K562 (cell line): ENCODE measurements at regions not wholly inside any gene's neighbourhood (a gene's known extent, or its start where the extent isn't known, plus 50 kb on each side); places are given as distances from the start of the nearest gene placed in this dataset.

Experiments used
- ATAC-seq: fragments of 200-7000 bp; cut with Tn5 transposase; 3 replicates; pipeline ENCODE4 v1.9.1; 2020; ENCODE audit warnings: moderate library complexity
- BruUV-seq: library from RNA; stranded (reverse); fragments of 400-500 nt; replicated peaks from 2 replicates; lab custom pipeline; 2021; lab: Mats Ljungman, UMichigan
- CTCF ChIA-PET: fragments of 300-600 bp; formaldehyde crosslinking; extraction: SDS; loops from one replicate; lab custom pipeline; 2021; ENCODE audit warnings: low intra/inter-chr PET ratio; lab: Yijun Ruan, JAX
- POLR2A ChIA-PET: fragments of 300-600, 350-650 bp; sonication (Branson Sonifier 250); formaldehyde crosslinking; extraction: SDS; loops from one replicate; lab custom pipeline; 2021; ENCODE audit warnings: antibody characterized with exemption, inconsistent platforms; lab: Yijun Ruan, JAX
- DNase-seq, 4 experiments: peaks; one replicate each; pipeline versions ENCODE4 v3.0.0 to v3.0.0-alpha.2; 2011 to 2018; ENCODE audit warnings: low spot score in 3 of 4, mixed read lengths in 3 of 4; ENCODE audit errors: extremely low read depth in 1 of 4
- FAIRE-seq: peaks from 2 replicates; lab custom pipeline; 2011; peaks lifted over from hg19 to GRCh38; lab: Jason Lieb, UNC
- H2AFZ ChIP-seq: 2 replicates; pipeline ENCODE4 v1.6.0; 2011; ENCODE audit warnings: low read depth, low read length, control low read depth, inconsistent platforms
- H3K27ac ChIP-seq: fragments of 200-600 bp; 3 replicates; pipeline ENCODE4 v1.8.0; 2011; ENCODE audit warnings: low read depth, mild to moderate bottlenecking, control low read depth, inconsistent platforms, low read length, moderate library complexity, mixed read lengths; ENCODE audit errors: extremely low read depth
- H3K27me3 ChIP-seq, 2 experiments: fragments of 300-600 bp in 1 of 2; 2 replicates in 1 of 2; 3 replicates in 1 of 2; pipeline versions ENCODE4 v1.6.0 to v1.8.0; 2011; ENCODE audit warnings: inconsistent platforms in 2 of 2, low read length in 2 of 2, mild to moderate bottlenecking in 1 of 2, mixed read lengths in 1 of 2, moderate library complexity in 1 of 2; ENCODE audit not compliant: control insufficient read depth in 2 of 2, insufficient read depth in 2 of 2
- H3K36me3 ChIP-seq: fragments of 300-600 bp; 3 replicates; pipeline ENCODE4 v1.8.0; 2011; ENCODE audit warnings: mild to moderate bottlenecking, low read length, inconsistent platforms; ENCODE audit not compliant: control insufficient read depth, insufficient read depth
- H3K4me1 ChIP-seq, 2 experiments: fragments of 200-600 bp in 1 of 2; replicated peaks in 1 of 2; 2 replicates in 1 of 2; 3 replicates in 1 of 2; pipeline versions ENCODE4 v1.5.1 to v1.8.0; 2011; ENCODE audit warnings: inconsistent platforms in 2 of 2, low read length in 2 of 2, mild to moderate bottlenecking in 1 of 2, mixed read lengths in 1 of 2, moderate library complexity in 1 of 2; ENCODE audit not compliant: control insufficient read depth in 2 of 2, insufficient read depth in 2 of 2
- H3K4me2 ChIP-seq: 2 replicates; pipeline ENCODE4 v1.6.1; 2011; ENCODE audit warnings: low read length, control low read depth, inconsistent platforms, mixed read lengths; ENCODE audit not compliant: insufficient read depth
- H3K4me3 ChIP-seq: fragments of 200-600 bp; sonication (generic), shearing (Covaris generic); 2 replicates; pipeline ENCODE4 v1.5.1; 2016; ENCODE audit warnings: control low read depth, inconsistent platforms
- H3K79me2 ChIP-seq: fragments of 200-600 bp; 3 replicates; pipeline ENCODE4 v1.8.0; 2011; ENCODE audit warnings: low read length, inconsistent platforms; ENCODE audit not compliant: control insufficient read depth, insufficient read depth
- H3K9ac ChIP-seq, 2 experiments: 2 replicates each; pipeline versions ENCODE4 v1.6.0 to v1.6.1; 2011; ENCODE audit warnings: low read depth in 2 of 2, low read length in 2 of 2, control low read depth in 1 of 2, inconsistent platforms in 1 of 2, mild to moderate bottlenecking in 1 of 2, mixed read lengths in 1 of 2; ENCODE audit not compliant: insufficient read depth in 1 of 2
- H3K9me1 ChIP-seq: one replicate; pipeline ENCODE4 v1.6.0; 2011; ENCODE audit warnings: inconsistent platforms, mild to moderate bottlenecking, low read length, moderate library complexity; ENCODE audit not compliant: control insufficient read depth, insufficient read depth
- H3K9me3 ChIP-seq: replicated peaks from 2 replicates; pipeline ENCODE4 v1.5.1; 2011; ENCODE audit warnings: low read depth, low read length, inconsistent platforms; ENCODE audit not compliant: control insufficient read depth, insufficient read depth
- H4K20me1 ChIP-seq: replicated peaks from 2 replicates; pipeline ENCODE4 v1.6.1; 2011; ENCODE audit warnings: low read length, inconsistent platforms, mixed read lengths; ENCODE audit not compliant: control insufficient read depth, insufficient read depth
- BRF1 ChIP-seq: IDR thresholded peaks from 3 replicates; pipeline ENCODE4 v1.6.1; 2011; ENCODE audit warnings: borderline replicate concordance, mild to moderate bottlenecking; ENCODE audit not compliant: insufficient read length; ENCODE audit errors: extremely low read depth
- EWSR1 ChIP-seq: fragments of 450-650 bp; IDR thresholded peaks from 2 replicates; pipeline ENCODE4 v1.6.1; 2018; ENCODE audit warnings: borderline replicate concordance, mild to moderate bottlenecking, low read depth, moderate library complexity; ENCODE audit not compliant: partially characterized antibody
- HDGF ChIP-seq: fragments of 450-650 bp; IDR thresholded peaks from 2 replicates; pipeline ENCODE4 v1.6.1; 2016
- HMG20B ChIP-seq: fragments of 250-450 bp; sonication (Bioruptor Pico); IDR thresholded peaks from 2 replicates; pipeline ENCODE4 v1.5.0; 2021; ENCODE audit warnings: mild to moderate bottlenecking
- HMGXB4 ChIP-seq: sonication (generic); formaldehyde crosslinking; IDR thresholded peaks from 2 replicates; pipeline ENCODE4 v1.8.1; 2023; ENCODE audit warnings: mild to moderate bottlenecking, missing genetic modification reagents
- HNRNPK ChIP-seq: fragments of 200-400 bp; formaldehyde crosslinking; IDR thresholded peaks from one replicate; pipeline ENCODE4 v1.6.1; 2018; ENCODE audit warnings: mild to moderate bottlenecking, low read depth, low read length; ENCODE audit not compliant: poor library complexity, severe bottlenecking
- NFXL1 ChIP-seq: fragments of 450-650 bp; formaldehyde crosslinking; IDR thresholded peaks from 2 replicates; pipeline ENCODE4 v1.4.0; 2021; ENCODE audit warnings: mild to moderate bottlenecking
- RBM14 ChIP-seq: fragments of 200-400 bp; formaldehyde crosslinking; IDR thresholded peaks from 2 replicates; pipeline ENCODE4 v1.6.1; 2018; ENCODE audit warnings: low read depth, mild to moderate bottlenecking, low read length, moderate library complexity, borderline replicate concordance; ENCODE audit not compliant: insufficient read depth
- ZNF175 ChIP-seq: fragments of 200-800 bp; sonication (Bioruptor generic); IDR thresholded peaks from 2 replicates; pipeline ENCODE4 v1.6.1; 2016; ENCODE audit warnings: low read depth, mild to moderate bottlenecking, missing genetic modification characterization, missing compliant biosample characterization
- ZNF239 ChIP-seq: fragments of 250-450 bp; sonication (Bioruptor Pico); IDR thresholded peaks from 2 replicates; pipeline ENCODE4 v1.4.0; 2020; ENCODE audit warnings: mild to moderate bottlenecking
- ZNF324 ChIP-seq: fragments of 250-450 bp; sonication (Bioruptor Pico); IDR thresholded peaks from 2 replicates; pipeline ENCODE4 v1.4.0; 2020; ENCODE audit warnings: mild to moderate bottlenecking
- ZNF445 ChIP-seq: fragments of 250-450 bp; sonication (Bioruptor Pico); IDR thresholded peaks from 2 replicates; pipeline ENCODE4 v1.4.0; 2020; ENCODE audit warnings: low read depth, mild to moderate bottlenecking, moderate library complexity
- ZNF561 ChIP-seq: fragments of 450-650 bp; formaldehyde crosslinking; conservative IDR thresholded peaks from 2 replicates; pipeline ENCODE4 v1.4.0; 2020; ENCODE audit warnings: mild to moderate bottlenecking, moderate library complexity
- ZNF592 ChIP-seq: fragments of 450-650 bp; IDR thresholded peaks from 2 replicates; pipeline ENCODE4 v1.6.1; 2017; ENCODE audit warnings: antibody characterized with exemption, mild to moderate bottlenecking
- ZNF764 ChIP-seq: fragments of 250-450 bp; sonication (Bioruptor Pico); IDR thresholded peaks from 2 replicates; pipeline ENCODE4 v1.4.0; 2020; ENCODE audit warnings: low read depth, mild to moderate bottlenecking, moderate library complexity
- WGBS: fragments of 100-300 bp; shearing (Covaris generic); methylation state at CpG from one replicate; pipeline ENCODE4 v1.1.6; 2016; ENCODE audit warnings: low coverage, mixed read lengths; ENCODE audit not compliant: insufficient coverage; ENCODE audit errors: missing lambda C conversion rate; 5-methylcytosine and 5-hydroxymethylcytosine counted together
- in situ Hi-C: fragments of 300-500 bp; cut with MboI; formaldehyde crosslinking; loops from 4 replicates; pipeline ENCODE4 v1.15.0; 2018; ENCODE audit warnings: inconsistent platforms, mixed read lengths
- intact Hi-C: fragments of 100-400 bp; cut with micrococcal nuclease; formaldehyde crosslinking; loops from 2 replicates; pipeline ENCODE4 v1.14.2; 2022
- TF ChIP-seq, protein P1 (sequence below): fragments of 250-450 bp; sonication (Bioruptor Pico); IDR thresholded peaks from 2 replicates; pipeline ENCODE4 v1.8.0; 2022; ENCODE audit warnings: moderate library complexity, mild to moderate bottlenecking, inconsistent platforms

GRCh38 chr6:9128970-9129369, 693.6 kb upstream of the SLC35B3 start:
- Histone ChIP-seq H3K4me2 (no peak overlapping the region), H3K9ac (no peak overlapping the region), H3K4me1 (no peaks in the 10 kb centered on the region), H3K27me3 (no peaks in the 10 kb centered on the region), H3K9me1 (no peaks in the 10 kb centered on the region), H3K4me3 (no peak overlapping the region), H3K79me2 (no peaks in the 10 kb centered on the region), H3K36me3 (no peaks in the 10 kb centered on the region), H3K9me3 (no peaks in the 10 kb centered on the region; the same call in 1 of the 2 replicates), H2AFZ (no peak overlapping the region), H4K20me1 (no peaks in the 10 kb centered on the region), H3K27ac (no peak overlapping the region)
- DNase-seq (no peak), ATAC-seq (no peak), FAIRE-seq (no peak)
- intact Hi-C loops (no loop called here), in situ Hi-C loops (no loop called here)
- WGBS, result 0% methylated on average over 2 of the region's 2 CpGs
- no TSS peak for BruUV-seq
- TF ChIP-seq ZNF175 (CRISPR knock-in tag), result no peak
- no peak for TF ChIP-seq HDGF
- TF ChIP-seq EWSR1, result no peak
- no peak for TF ChIP-seq HNRNPK
- TF ChIP-seq, protein P1, sequence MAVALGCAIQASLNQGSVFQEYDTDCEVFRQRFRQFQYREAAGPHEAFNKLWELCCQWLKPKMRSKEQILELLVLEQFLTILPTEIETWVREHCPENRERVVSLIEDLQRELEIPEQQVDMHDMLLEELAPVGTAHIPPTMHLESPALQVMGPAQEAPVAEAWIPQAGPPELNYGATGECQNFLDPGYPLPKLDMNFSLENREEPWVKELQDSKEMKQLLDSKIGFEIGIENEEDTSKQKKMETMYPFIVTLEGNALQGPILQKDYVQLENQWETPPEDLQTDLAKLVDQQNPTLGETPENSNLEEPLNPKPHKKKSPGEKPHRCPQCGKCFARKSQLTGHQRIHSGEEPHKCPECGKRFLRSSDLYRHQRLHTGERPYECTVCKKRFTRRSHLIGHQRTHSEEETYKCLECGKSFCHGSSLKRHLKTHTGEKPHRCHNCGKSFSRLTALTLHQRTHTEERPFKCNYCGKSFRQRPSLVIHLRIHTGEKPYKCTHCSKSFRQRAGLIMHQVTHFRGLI, result no peak
- no peak for TF ChIP-seq ZNF592
- no peak for TF ChIP-seq ZNF764
- TF ChIP-seq NFXL1 (CRISPR knock-in tag), result no peak
- TF ChIP-seq HMGXB4 (CRISPR knock-in tag), result no peak
- no peak for TF ChIP-seq RBM14
- TF ChIP-seq ZNF324 (CRISPR knock-in tag), result no peak
- no peak for TF ChIP-seq ZNF561 (CRISPR knock-in tag)
- no peak for TF ChIP-seq ZNF239 (CRISPR knock-in tag)
- TF ChIP-seq BRF1, result no peak
- TF ChIP-seq HMG20B (CRISPR knock-in tag), result no peak
- no peak for TF ChIP-seq ZNF445 (CRISPR knock-in tag)
- ChIA-PET CTCF (no interaction called here), POLR2A (no interaction called here)
